ENCODE measurements at regions not wholly inside any gene's neighbourhood (a gene's known extent, or its start where the extent isn't known, plus 50 kb on each side); places are given as distances from the start of the nearest gene placed in this dataset.
"Not testable (repeated sequence)": the region's sequence is repeated elsewhere in the genome, so short reads cannot be mapped to it uniquely, and the experiment has no call there.

- no peak for DNase-seq (ENCODE audit: insufficient read length)
- FAIRE-seq, result no peak
- TF ChIP-seq POLR2A (IDR thresholded peaks at IDR 0.05; ENCODE audit: low read depth, low read length) (no peak), TAF1 (IDR thresholded peaks at IDR 0.05; ENCODE audit: borderline replicate concordance, low read depth, low read length) (no peak), POLR2AphosphoS5 (IDR thresholded peaks at IDR 0.05; ENCODE audit: low read depth, low read length) (no peak)
Measured at GRCh38 chr3:87702600-87702999, 356.2 kb downstream of the CGGBP1 start.

DNA sequence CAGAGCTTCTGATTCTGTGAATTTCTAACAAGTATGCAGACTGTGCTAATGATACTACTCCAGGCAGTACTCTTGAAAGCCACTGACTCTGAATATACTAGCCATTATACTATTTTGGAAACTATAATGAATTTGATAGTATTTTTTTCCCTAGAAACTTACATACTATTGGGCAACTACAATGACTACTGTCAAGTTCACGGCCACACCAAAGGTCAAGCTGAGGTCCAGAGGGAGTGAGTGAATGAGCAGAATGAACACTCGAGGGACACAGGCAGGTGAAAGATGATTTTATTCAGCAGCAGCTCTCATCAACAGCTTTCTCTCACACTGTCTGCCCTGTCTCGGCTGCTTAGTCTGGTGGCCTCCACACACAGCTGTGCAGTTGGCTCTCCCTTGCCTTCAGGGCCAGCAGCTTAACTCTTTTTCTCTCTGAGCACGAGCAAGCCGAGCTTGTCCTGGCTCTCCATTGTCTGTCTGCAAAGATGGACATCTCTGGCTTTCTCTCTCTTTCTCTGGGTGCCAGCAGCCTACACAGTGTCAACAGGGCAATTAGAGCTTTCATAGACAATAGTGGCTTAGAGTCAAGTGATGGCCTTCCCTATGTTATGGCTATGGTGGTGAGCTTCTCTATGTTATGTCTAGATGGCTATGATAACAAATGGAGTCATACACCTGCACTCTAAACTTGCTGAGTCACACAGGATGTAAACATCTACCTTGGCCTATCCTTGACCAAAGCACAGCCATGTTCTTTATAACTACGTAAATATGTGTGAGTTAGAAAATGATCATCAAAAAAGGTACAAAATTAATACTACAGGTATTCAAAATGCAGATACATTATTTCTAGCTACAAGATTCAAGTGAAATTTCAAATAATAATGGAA lies 362.4 kb downstream of the CGGBP1 start:
- FAIRE-seq (no peak), DNase-seq (ENCODE audit: insufficient read length) (no peak)
- TF ChIP-seq TAF1 (IDR thresholded peaks at IDR 0.05; ENCODE audit: borderline replicate concordance, low read depth, low read length) (no peak), POLR2AphosphoS5 (IDR thresholded peaks at IDR 0.05; ENCODE audit: low read depth, low read length) (no peak), POLR2A (IDR thresholded peaks at IDR 0.05; ENCODE audit: low read depth, low read length) (no peak)

GRCh38 chr3:87694678-87695077 lies 364.1 kb downstream of the CGGBP1 start:
- no peak for TF ChIP-seq TAF1 (IDR thresholded peaks at IDR 0.05; ENCODE audit: borderline replicate concordance, low read depth, low read length)
- no peak for TF ChIP-seq POLR2A (IDR thresholded peaks at IDR 0.05; ENCODE audit: low read depth, low read length)
- TF ChIP-seq POLR2AphosphoS5 (IDR thresholded peaks at IDR 0.05; ENCODE audit: low read depth, low read length), result no peak
- FAIRE-seq (no peak), DNase-seq (ENCODE audit: insufficient read length) (no peak)

DNA sequence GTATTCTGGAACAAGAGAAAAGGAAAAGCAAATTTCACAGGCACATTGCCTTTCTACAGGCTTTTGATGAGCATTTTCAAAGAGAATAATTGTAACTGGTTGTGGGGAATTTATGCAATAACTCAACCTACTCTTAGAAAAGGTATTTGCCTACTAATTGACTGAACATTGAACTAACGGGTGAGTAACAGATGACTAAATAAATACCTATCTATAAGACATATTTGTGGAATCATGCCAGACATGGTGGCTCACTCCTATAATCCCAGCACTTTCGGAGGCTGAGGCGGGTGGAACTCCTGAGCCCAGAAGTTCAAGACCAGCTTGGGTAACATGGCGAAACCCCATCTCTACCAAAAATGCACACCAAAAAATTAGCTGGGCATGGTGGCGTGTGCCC lies 367.7 kb downstream of the CGGBP1 start:
- TF ChIP-seq TAF1 (IDR thresholded peaks at IDR 0.05; ENCODE audit: borderline replicate concordance, low read depth, low read length), result no peak
- no peak for TF ChIP-seq POLR2AphosphoS5 (IDR thresholded peaks at IDR 0.05; ENCODE audit: low read depth, low read length)
- no peak for TF ChIP-seq POLR2A (IDR thresholded peaks at IDR 0.05; ENCODE audit: low read depth, low read length)
- no peak for DNase-seq (ENCODE audit: insufficient read length)
- FAIRE-seq, result no peak

GRCh38 chr3:87678984-87679660 lies 379.7 kb downstream of the CGGBP1 start:
- DNase-seq (ENCODE audit: insufficient read length); FAIRE-seq: not testable (repeated sequence)

GRCh38 chr3:87674397-87675161 lies 384.2 kb downstream of the CGGBP1 start:
- no peak for FAIRE-seq
- TF ChIP-seq POLR2A (IDR thresholded peaks at IDR 0.05; ENCODE audit: low read depth, low read length) (no peak), POLR2AphosphoS5 (IDR thresholded peaks at IDR 0.05; ENCODE audit: low read depth, low read length) (no peak), TAF1 (IDR thresholded peaks at IDR 0.05; ENCODE audit: borderline replicate concordance, low read depth, low read length) (no peak)
- DNase-seq (ENCODE audit: insufficient read length), result no peak

- TF ChIP-seq POLR2A (IDR thresholded peaks at IDR 0.05; ENCODE audit: low read depth, low read length) (no peak), TAF1 (IDR thresholded peaks at IDR 0.05; ENCODE audit: borderline replicate concordance, low read depth, low read length) (no peak), POLR2AphosphoS5 (IDR thresholded peaks at IDR 0.05; ENCODE audit: low read depth, low read length) (no peak)
- FAIRE-seq (no peak), DNase-seq (ENCODE audit: insufficient read length) (no peak)
Measured at GRCh38 chr3:87673132-87673531, 385.7 kb downstream of the CGGBP1 start.

DNA sequence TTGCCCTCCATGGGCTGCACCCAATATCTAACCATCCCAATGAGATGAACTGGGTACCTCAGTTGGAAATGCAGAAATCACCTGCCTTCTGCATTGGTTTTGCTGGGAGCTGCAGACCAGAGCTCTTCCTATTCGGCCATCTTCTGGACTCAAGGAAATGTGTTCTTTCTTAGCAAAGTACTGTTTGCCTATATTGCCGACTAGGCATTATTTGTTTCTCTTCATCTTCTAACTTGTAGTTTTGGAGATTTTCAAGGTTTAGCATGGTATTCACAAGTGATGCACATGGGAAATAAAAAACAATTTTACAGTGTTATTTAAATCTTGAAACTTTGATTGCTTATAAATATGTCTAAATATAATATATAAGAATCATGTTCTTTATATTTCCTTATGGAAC lies 377.8 kb upstream of the POU1F1 start:
- no peak for DNase-seq (ENCODE audit: insufficient read length)
- FAIRE-seq, result no peak
- TF ChIP-seq TAF1 (IDR thresholded peaks at IDR 0.05; ENCODE audit: borderline replicate concordance, low read depth, low read length) (no peak), POLR2AphosphoS5 (IDR thresholded peaks at IDR 0.05; ENCODE audit: low read depth, low read length) (no peak), POLR2A (IDR thresholded peaks at IDR 0.05; ENCODE audit: low read depth, low read length) (no peak)

- FAIRE-seq; DNase-seq (ENCODE audit: insufficient read length): not testable (repeated sequence)
Measured at GRCh38 chr3:87653138-87653537, 376.8 kb upstream of the POU1F1 start.

DNA sequence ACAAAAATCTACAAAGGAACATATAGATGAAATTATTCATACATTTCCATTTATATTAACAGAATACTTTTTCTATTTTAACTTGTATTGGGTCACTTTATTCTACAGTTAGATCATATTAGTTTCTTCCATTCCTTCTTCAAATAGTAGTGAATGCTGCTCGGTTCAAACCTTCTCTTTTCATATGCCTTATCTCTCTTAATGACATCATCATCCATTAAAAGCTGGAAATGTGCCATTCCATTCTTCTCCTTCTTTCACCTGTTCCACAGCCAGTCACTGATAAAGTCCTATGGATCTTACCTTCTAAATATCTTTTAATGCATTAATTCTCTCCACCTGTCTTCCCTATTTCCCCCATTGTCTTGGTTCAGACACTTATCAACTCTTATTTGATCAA lies 358.0 kb upstream of the POU1F1 start:
- FAIRE-seq, result no peak

GRCh38 chr3:87627316-87627715 lies 350.9 kb upstream of the POU1F1 start:
- no peak for FAIRE-seq
- no peak for TF ChIP-seq POLR2AphosphoS5 (IDR thresholded peaks at IDR 0.05; ENCODE audit: low read depth, low read length)
- no peak for TF ChIP-seq TAF1 (IDR thresholded peaks at IDR 0.05; ENCODE audit: borderline replicate concordance, low read depth, low read length)
- no peak for TF ChIP-seq POLR2A (IDR thresholded peaks at IDR 0.05; ENCODE audit: low read depth, low read length)
- DNase-seq (ENCODE audit: insufficient read length), result no peak

More for the DNA sequence above, 358.0 kb upstream of the POU1F1 start:
- DNase-seq (ENCODE audit: insufficient read length), result no peak
- TF ChIP-seq POLR2A (IDR thresholded peaks at IDR 0.05; ENCODE audit: low read depth, low read length), result no peak
- no peak for TF ChIP-seq TAF1 (IDR thresholded peaks at IDR 0.05; ENCODE audit: borderline replicate concordance, low read depth, low read length)
- TF ChIP-seq POLR2AphosphoS5 (IDR thresholded peaks at IDR 0.05; ENCODE audit: low read depth, low read length), result no peak
